Brain microvascular endothelial cell (primary cell): ENCODE measurements at regions not wholly inside any gene's neighbourhood (a gene's known extent, or its start where the extent isn't known, plus 50 kb on each side); places are given as distances from the start of the nearest gene placed in this dataset.
"Not testable (repeated sequence)": the region's sequence is repeated elsewhere in the genome, so short reads cannot be mapped to it uniquely, and the experiment has no call there.

ENCODE experiments used
- DNase-seq: peaks from one replicate; pipeline ENCODE4 v3.0.0-alpha.2; 2020
- H3K27ac ChIP-seq: fragments of 250-450 bp; sonication (Bioruptor Pico); 2 replicates; pipeline ENCODE4 v1.5.1; 2020; ENCODE audit warnings: mild to moderate bottlenecking, moderate library complexity
- H3K27me3 ChIP-seq: fragments of 250-450 bp; sonication (Bioruptor Pico); replicated peaks from 2 replicates; pipeline ENCODE4 v1.5.1; 2020; ENCODE audit warnings: mild to moderate bottlenecking
- H3K36me3 ChIP-seq: fragments of 250-450 bp; sonication (Bioruptor Pico); replicated peaks from 2 replicates; pipeline ENCODE4 v1.5.1; 2020; ENCODE audit warnings: mild to moderate bottlenecking
- H3K4me3 ChIP-seq: 2 replicates; pipeline ENCODE4 v1.5.1; 2011; ENCODE audit warnings: low read depth, mild to moderate bottlenecking, control low read depth, low read length, moderate library complexity
- CTCF ChIP-seq: IDR thresholded peaks from 2 replicates; pipeline ENCODE4 v1.5.1; 2011; ENCODE audit warnings: low read depth, mild to moderate bottlenecking, moderate library complexity, low read length, control low read depth, inconsistent platforms; ENCODE audit errors: missing control alignments
- in situ Hi-C: cut with HindIII; loops from 2 replicates; pipeline ENCODE4 v1.10.0; 2017; ENCODE audit warnings: low sequenced_read_pairs, low pct_ligation_motif_present

DNA sequence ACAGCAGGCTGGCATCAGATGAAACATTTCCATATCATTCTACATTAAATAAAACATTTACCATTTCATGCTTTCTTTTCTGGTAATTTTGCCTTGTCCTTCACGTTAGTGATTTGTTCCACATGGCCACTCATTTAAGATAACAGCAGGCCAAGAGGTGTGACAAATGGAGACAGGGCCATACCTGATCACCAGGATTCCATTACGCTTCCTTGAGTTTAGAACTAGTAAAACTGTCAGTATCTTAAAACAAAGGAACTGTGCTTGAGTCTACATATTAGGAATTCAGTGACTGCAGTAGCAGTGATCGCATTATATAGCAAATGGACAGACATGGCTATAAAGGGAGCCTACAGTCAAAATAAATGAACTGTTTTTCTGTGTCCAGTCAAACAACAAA, 155.1 kb upstream of the FSHR start:
- in situ Hi-C loops, result no loop called here
- Histone ChIP-seq H3K27me3 (no peaks in the 10 kb centered on the region), H3K27ac (no peak overlapping the region), H3K4me3 (no peak overlapping the region), H3K36me3 (no peaks in the 10 kb centered on the region)
- no peak for DNase-seq
- TF ChIP-seq CTCF, result no peak

DNA sequence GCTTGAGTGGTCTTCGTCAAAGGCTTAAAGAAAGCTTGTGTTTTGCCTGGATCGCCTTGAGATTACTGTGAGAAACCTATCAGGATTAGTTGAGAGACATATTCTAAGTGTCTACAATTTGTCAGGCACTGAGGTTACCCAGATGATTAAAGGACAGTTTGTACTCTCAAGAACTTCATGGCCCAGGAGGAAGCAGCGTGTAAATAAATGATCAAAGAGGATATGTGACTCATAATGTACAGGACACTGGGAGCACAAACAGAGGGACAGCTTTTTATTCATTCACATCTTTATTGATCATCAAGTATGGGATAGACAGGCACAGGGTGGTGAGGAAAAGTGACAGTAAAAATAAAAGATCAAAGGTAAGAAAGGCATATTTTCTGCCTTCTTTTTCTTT, 152.6 kb upstream of the FSHR start:
- no peak overlapping the region for H3K27ac ChIP-seq
- no peak for TF ChIP-seq CTCF
- in situ Hi-C loops, result no loop called here
- H3K36me3 ChIP-seq, result no peaks in the 10 kb centered on the region
- DNase-seq, result no peak
- H3K27me3 ChIP-seq, result no peaks in the 10 kb centered on the region
- H3K4me3 ChIP-seq, result no peak overlapping the region

DNA sequence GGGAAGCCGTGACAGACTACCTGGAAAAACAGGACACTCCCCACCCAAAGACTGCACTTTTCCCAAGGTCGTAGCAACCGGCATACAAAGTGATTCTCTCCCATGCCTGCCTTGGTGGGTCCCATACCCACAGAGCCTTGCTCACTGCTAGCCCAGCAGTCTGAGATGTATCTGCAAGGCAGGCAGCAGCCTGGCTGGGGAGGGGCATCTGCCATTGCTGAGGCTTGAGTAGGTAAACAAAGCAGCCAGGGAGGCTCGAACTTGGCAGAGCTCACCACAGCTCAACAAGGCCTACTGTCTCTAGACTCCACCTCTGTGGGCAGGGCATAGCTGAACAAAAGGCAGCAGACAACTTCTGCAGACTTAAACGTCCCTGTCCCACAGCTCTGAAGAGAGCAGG, 144.4 kb upstream of the FSHR start:
- in situ Hi-C loops, H3K27me3 ChIP-seq, H3K27ac ChIP-seq, H3K4me3 ChIP-seq, H3K36me3 ChIP-seq, DNase-seq: not testable (repeated sequence)

GRCh38 chr2:49298230-49298629, 143.9 kb upstream of the FSHR start:
- H3K4me3 ChIP-seq, result no peak overlapping the region
- in situ Hi-C loops, result no loop called here
- no peak overlapping the region for H3K27ac ChIP-seq
- DNase-seq, result no peak
- no peaks in the 10 kb centered on the region for H3K27me3 ChIP-seq
- no peaks in the 10 kb centered on the region for H3K36me3 ChIP-seq
- TF ChIP-seq CTCF, result no peak

GRCh38 chr2:49296107-49296867, 142.0 kb upstream of the FSHR start:
- in situ Hi-C loops, result no loop called here
- Histone ChIP-seq H3K4me3 (no peak overlapping the region), H3K27me3 (no peaks in the 10 kb centered on the region), H3K36me3 (no peaks in the 10 kb centered on the region), H3K27ac (no peak overlapping the region)
- no peak for DNase-seq
- no peak for TF ChIP-seq CTCF

GRCh38 chr2:49294225-49294624, 139.9 kb upstream of the FSHR start:
- in situ Hi-C loops, result no loop called here
- DNase-seq, result no peak

More at GRCh38 chr2:49294225-49294624, 139.9 kb upstream of the FSHR start:
- no peak overlapping the region for H3K27ac ChIP-seq
- no peaks in the 10 kb centered on the region for H3K36me3 ChIP-seq
- H3K27me3 ChIP-seq, result no peaks in the 10 kb centered on the region
- no peak for TF ChIP-seq CTCF
- no peak overlapping the region for H3K4me3 ChIP-seq
